SH-SY5Y (cell line): ENCODE measurements at regions not wholly inside any gene's neighbourhood (a gene's known extent, or its start where the extent isn't known, plus 50 kb on each side); places are given as distances from the start of the nearest gene placed in this dataset.

Experiments used
- GATA2 ChIP-seq: IDR thresholded peaks from 2 replicates; pipeline ENCODE4 v1.6.1; 2011; ENCODE audit warnings: mild to moderate bottlenecking, low read depth, low read length
- GATA3 ChIP-seq: IDR thresholded peaks from 2 replicates; pipeline ENCODE4 v1.6.1; 2011; ENCODE audit warnings: low read depth, mild to moderate bottlenecking, low read length, moderate library complexity

DNA sequence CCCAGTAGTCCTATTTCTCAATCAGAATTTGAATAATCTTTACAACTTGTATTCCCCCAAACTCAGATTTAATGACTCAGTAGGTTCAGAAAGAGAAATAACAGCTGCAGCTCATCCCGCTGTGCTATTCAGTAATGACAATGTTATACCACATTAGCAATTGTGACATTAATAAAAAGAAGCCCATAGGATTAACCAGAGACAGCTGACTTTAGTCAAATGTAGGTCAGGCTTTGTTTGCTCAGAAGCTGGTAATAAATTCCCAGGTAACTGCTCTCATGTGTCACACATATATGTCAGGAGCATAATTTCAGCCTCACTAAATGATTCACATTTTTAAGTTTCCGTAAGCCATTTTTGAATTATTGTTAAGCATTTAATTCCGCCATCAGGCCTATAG is 222.0 kb upstream of the UBE2E2 start:
- TF ChIP-seq GATA2 (no peak), GATA3 (no peak)
